Thyroid gland (tissue), 4 donors: ENCODE measurements at regions not wholly inside any gene's neighbourhood (a gene's known extent, or its start where the extent isn't known, plus 50 kb on each side); places are given as distances from the start of the nearest gene placed in this dataset.

ENCODE experiments used
- CTCF ChIP-seq, 6 experiments: fragments of 200-600 bp in 3 of 6; fragments of 450-650 bp in 3 of 6; sonication (generic) in 3 of 6; IDR thresholded peaks; one replicate each; pipeline ENCODE4 v1.5.1; 2016 to 2019; ENCODE audit warnings: antibody characterized with exemption in 6 of 6, mild to moderate bottlenecking in 2 of 6, inconsistent platforms in 1 of 6, moderate library complexity in 1 of 6
- POLR2A ChIP-seq, 2 donors: fragments of 450-650 bp; IDR thresholded peaks; one replicate each; pipeline ENCODE4 v1.6.1; 2017; ENCODE audit warnings: antibody characterized with exemption in 2 of 2, mild to moderate bottlenecking in 2 of 2, moderate library complexity in 1 of 2

- TF ChIP-seq POLR2A (IDR thresholded peaks at IDR 0.05): no peak
- TF ChIP-seq CTCF (IDR thresholded peaks at IDR 0.05): no peak
Observed at GRCh38 chr15:35705030-35705883, 159.3 kb upstream of the DPH6 start.
